LNCaP clone FGC (cell line): ENCODE measurements at regions not wholly inside any gene's neighbourhood (a gene's known extent, or its start where the extent isn't known, plus 50 kb on each side); places are given as distances from the start of the nearest gene placed in this dataset.

Source experiments
- DNase-seq: peaks from one replicate; pipeline ENCODE4 v3.0.0-alpha.2; 2011; ENCODE audit warnings: low read depth
- H3K4me3 ChIP-seq: 2 replicates; pipeline ENCODE4 v1.5.1; 2011; ENCODE audit warnings: mild to moderate bottlenecking, low read depth, low read length, control low read depth
- TF ChIP-seq, protein P1 (sequence below): IDR thresholded peaks from 2 replicates; pipeline ENCODE4 v1.5.1; 2012; ENCODE audit warnings: mild to moderate bottlenecking; ENCODE audit not compliant: control insufficient read depth, insufficient read depth; ENCODE audit errors: extremely low read depth

DNA sequence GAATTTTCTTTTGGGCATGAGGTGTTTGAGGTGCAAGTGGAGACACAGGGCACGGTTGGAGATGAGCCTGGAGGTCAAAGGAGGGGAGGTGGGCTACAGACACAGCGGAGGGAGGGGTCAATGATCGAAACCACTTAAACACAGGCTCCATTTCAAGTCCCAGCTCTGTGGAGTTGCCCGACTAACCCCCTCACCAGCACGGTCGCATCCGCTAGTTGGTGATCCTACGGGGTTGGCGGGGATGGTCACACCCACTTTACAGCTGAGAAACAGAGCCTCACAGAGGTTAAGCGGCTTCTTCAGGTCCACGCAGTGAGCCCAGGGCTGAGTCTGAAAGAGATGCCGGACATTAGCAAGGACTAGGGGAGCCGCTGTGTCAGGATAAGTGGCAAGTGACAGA lies 60.1 kb upstream of the RUNX3 start:
- no peak overlapping the region for H3K4me3 ChIP-seq
- TF ChIP-seq, protein P1, sequence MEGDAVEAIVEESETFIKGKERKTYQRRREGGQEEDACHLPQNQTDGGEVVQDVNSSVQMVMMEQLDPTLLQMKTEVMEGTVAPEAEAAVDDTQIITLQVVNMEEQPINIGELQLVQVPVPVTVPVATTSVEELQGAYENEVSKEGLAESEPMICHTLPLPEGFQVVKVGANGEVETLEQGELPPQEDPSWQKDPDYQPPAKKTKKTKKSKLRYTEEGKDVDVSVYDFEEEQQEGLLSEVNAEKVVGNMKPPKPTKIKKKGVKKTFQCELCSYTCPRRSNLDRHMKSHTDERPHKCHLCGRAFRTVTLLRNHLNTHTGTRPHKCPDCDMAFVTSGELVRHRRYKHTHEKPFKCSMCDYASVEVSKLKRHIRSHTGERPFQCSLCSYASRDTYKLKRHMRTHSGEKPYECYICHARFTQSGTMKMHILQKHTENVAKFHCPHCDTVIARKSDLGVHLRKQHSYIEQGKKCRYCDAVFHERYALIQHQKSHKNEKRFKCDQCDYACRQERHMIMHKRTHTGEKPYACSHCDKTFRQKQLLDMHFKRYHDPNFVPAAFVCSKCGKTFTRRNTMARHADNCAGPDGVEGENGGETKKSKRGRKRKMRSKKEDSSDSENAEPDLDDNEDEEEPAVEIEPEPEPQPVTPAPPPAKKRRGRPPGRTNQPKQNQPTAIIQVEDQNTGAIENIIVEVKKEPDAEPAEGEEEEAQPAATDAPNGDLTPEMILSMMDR = no peak
- DNase-seq = no peak

DNA sequence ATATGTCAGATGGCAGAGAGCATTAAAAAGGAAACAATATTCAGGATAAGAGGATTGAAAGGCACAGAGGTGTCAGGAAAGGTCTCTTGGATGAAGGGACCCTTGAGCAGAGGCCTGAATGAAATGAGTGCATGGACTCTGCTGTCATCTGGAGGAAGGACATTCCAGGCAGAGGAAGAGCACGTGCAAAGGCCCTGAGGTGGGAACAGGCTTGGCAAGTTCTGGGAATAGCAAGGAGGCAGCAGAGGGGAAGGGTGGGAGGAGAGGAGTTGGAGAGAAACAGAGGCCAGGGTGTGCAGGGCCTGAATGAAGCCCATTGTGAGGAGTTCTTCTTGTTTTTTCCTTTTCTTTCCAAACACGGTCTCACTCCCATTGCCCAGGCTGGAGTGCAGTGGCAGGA lies 59.0 kb upstream of the RUNX3 start:
- H3K4me3 ChIP-seq = no peak overlapping the region
- TF ChIP-seq, protein P1 = no peak
- DNase-seq = no peak

DNA sequence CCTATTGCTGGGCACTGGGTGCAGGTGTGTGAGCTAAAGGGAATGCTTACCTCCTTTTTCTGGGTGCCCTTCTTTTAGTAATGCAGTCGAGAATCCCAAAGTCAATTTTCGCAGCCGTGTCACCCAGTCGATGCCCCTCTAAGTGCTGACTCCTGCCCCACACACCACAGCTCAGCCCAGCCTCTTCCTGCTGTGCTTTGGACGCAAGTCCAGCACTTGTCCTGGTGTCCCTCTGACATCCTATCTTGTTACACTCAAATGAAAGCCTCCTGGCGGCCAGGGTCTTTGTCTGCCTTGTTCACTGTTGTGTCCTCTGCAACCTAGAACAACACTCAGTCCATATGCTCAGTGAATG lies 58.5 kb upstream of the RUNX3 start:
- no peak overlapping the region for H3K4me3 ChIP-seq
- TF ChIP-seq, protein P1 = no peak
- no peak for DNase-seq

DNA sequence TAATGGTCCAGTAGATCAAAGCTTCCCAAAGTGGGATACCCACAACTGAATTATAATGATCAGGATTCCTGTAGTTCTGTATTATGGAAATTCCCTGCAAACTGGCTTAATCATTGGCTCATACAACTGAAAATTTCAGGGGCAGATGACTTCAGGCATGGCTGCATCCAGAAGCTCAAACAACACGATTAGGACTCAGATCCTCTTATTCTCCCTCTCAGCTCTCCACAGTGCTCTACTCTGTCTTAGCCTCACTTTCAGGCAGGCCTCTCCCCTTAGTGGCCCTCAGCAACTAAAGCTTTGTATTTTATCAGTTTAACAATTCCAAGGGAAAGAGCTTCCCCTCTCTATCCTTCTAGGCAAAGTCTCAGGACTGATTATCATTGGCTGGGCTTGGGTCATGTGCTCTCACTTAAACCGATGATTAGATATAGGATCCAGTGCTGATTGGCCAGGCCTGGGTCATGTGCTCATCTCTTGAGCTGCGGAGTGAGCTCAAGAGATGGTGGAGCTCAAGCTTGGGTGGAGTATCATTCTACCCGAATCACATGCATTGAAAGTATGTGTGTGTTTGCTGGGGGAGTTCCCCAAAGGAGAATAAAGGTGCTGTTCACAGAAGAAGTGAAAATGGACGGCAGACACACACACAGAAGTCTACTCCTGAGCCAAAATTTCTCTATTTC lies 57.9 kb upstream of the RUNX3 start:
- H3K4me3 ChIP-seq = no peak overlapping the region
- no peak for DNase-seq
- TF ChIP-seq, protein P1 = no peak

DNA sequence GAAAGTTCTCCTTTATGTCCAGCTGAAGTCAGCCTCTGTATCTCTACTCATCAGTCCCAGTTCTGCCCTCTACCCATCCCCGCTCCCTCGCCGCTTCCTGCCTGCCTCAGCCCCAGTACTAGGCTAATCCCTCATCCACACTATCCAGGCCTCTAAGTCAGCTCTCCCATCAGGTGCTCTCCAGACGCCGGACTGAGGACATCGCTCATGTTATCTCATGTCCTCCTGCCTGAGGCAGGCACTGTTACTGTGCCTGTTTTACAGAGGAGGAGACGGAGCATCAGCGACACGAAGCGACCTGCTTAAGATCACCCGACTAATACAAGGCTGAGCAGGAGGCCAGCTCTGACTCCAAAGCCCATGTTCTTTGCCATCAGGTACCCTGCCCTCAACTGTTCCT lies 57.3 kb upstream of the RUNX3 start:
- DNase-seq = no peak
- TF ChIP-seq, protein P1 = no peak
- H3K4me3 ChIP-seq = no peak overlapping the region

DNA sequence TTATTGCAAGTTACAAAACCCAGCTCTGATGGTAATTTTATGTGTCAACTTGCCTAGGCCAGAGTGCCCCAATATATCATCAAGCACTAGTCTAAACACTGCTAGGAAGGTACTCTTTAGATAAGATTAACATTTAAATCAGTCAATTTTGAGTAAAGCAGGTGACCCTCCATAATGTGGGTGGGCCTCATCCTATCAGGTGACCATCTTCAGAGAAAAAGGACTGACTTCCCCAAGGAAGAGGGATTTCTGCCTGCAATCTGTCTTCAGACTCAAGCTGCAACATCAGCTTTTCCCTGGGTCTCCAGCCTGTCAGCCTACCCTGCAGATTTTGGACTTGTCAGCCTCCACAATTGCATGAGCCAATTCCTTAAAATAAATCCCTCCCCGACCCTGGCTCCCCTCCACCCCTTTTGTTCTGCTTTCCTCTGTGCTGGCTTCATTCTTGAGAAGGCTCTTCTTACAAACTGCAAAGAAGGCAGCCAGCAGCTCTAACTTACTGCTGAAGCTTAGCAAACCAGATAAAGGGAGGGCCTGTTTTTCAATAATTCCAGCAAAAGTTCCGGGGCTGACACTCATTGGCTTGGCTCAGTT lies 56.4 kb upstream of the RUNX3 start:
- no peak overlapping the region for H3K4me3 ChIP-seq
- TF ChIP-seq, protein P1 = no peak
- no peak for DNase-seq

DNA sequence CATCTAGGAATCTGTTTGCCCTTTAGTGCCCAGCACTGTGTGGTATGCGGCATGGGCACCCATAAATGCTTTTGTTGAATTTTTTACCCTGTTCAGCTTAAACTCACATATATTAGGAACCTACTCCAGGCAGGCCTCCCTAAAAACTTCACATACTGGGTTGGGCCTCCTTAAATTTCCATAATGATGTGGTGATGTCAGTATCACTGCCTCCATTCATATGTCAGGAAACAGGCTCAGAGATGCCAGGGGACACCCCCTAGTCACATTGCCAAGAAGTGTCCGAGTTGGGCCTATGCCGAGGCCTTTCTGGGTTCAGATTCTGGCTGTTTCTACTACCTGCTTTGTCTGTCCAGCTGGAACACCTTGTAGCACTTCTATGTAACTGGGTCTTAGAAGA lies 55.7 kb upstream of the RUNX3 start:
- DNase-seq = no peak
- H3K4me3 ChIP-seq = no peak overlapping the region
- TF ChIP-seq, protein P1 = no peak
